CD4-positive, alpha-beta T cell treated with Interleukin-15 for 1 hour (primary cell): ENCODE measurements at regions not wholly inside any gene's neighbourhood (a gene's known extent, or its start where the extent isn't known, plus 50 kb on each side); places are given as distances from the start of the nearest gene placed in this dataset.

Experiments used
- DNase-seq: peaks from one replicate; pipeline ENCODE4 v3.0.0-alpha.2; 2020

- no peak for DNase-seq
Measured at GRCh38 chr14:42673963-42674362, 1067.3 kb downstream of the LRFN5 start.

GRCh38 chr14:42671636-42672035, 1065.0 kb downstream of the LRFN5 start:
- no peak for DNase-seq

GRCh38 chr14:42665083-42665482, 1058.4 kb downstream of the LRFN5 start:
- DNase-seq: no peak

- DNase-seq: no peak
Measured at GRCh38 chr14:42664190-42664589, 1057.5 kb downstream of the LRFN5 start.

- no peak for DNase-seq
Measured at GRCh38 chr14:42654707-42655106, 1048.0 kb downstream of the LRFN5 start.

- DNase-seq: no peak
Measured at GRCh38 chr14:42642787-42643186, 1036.1 kb downstream of the LRFN5 start.

GRCh38 chr14:42633504-42634095, 1026.9 kb downstream of the LRFN5 start:
- DNase-seq: no peak

GRCh38 chr14:42629553-42629952, 1022.9 kb downstream of the LRFN5 start:
- no peak for DNase-seq

- DNase-seq: no peak
Measured at GRCh38 chr14:42628602-42629001, 1021.9 kb downstream of the LRFN5 start.

- no peak for DNase-seq
Measured at GRCh38 chr14:42626986-42627385, 1020.3 kb downstream of the LRFN5 start.

GRCh38 chr14:42624980-42625761, 1018.5 kb downstream of the LRFN5 start:
- DNase-seq: no peak

- no peak for DNase-seq
Measured at GRCh38 chr14:42617005-42617404, 1010.3 kb downstream of the LRFN5 start.

GRCh38 chr14:42606839-42607238, 1000.2 kb downstream of the LRFN5 start:
- DNase-seq: no peak

GRCh38 chr14:42602336-42602845, 995.7 kb downstream of the LRFN5 start:
- DNase-seq: no peak

- DNase-seq: no peak
Measured at GRCh38 chr14:42572032-42572431, 965.4 kb downstream of the LRFN5 start.

- DNase-seq: no peak
Measured at GRCh38 chr14:42569227-42569626, 962.6 kb downstream of the LRFN5 start.

- DNase-seq: no peak
Measured at GRCh38 chr14:42565556-42565955, 958.9 kb downstream of the LRFN5 start.

- no peak for DNase-seq
Measured at GRCh38 chr14:42563313-42563712, 956.6 kb downstream of the LRFN5 start.

- no peak for DNase-seq
Measured at GRCh38 chr14:42556551-42556950, 949.9 kb downstream of the LRFN5 start.

- DNase-seq: no peak
Measured at GRCh38 chr14:42555365-42555764, 948.7 kb downstream of the LRFN5 start.

GRCh38 chr14:42554091-42554490, 947.4 kb downstream of the LRFN5 start:
- no peak for DNase-seq

- DNase-seq: no peak
Measured at GRCh38 chr14:42550310-42550709, 943.6 kb downstream of the LRFN5 start.

GRCh38 chr14:42548349-42548748, 941.7 kb downstream of the LRFN5 start:
- DNase-seq: no peak

GRCh38 chr14:42545636-42546035, 939.0 kb downstream of the LRFN5 start:
- DNase-seq: no peak
